ENCODE measurements at regions not wholly inside any gene's neighbourhood (a gene's known extent, or its start where the extent isn't known, plus 50 kb on each side); places are given as distances from the start of the nearest gene placed in this dataset.

DNA sequence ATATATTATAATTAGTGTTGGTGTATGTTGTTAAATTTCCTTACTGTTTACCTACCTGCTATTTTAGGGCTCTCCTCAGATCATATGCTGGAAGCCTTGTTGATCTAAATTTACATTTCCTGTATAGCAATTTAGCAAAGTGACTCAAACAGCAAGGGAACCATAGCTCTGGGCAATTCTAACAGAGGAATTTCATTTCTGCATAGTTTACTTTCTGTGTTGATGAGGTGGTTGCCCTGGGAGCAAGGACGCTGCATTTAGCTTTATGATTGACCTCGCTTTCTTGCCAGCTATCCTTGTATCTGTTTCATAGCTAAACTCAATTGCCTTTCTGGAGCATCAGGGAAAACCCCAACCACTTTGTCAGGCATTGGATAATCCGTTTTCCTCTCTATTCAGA is 810.8 kb downstream of the GRIK2 start:
- TF ChIP-seq CTCF (IDR thresholded peaks at IDR 0.05; ENCODE audit: borderline replicate concordance, extremely low read depth, low read length, poor library complexity, severe bottlenecking) = no peak
- TF ChIP-seq EZH2 (IDR thresholded peaks at IDR 0.05; ENCODE audit: borderline replicate concordance, low read depth, low read length, severe bottlenecking) = no peak
